ENCODE measurements at regions not wholly inside any gene's neighbourhood (a gene's known extent, or its start where the extent isn't known, plus 50 kb on each side); places are given as distances from the start of the nearest gene placed in this dataset.

DNA sequence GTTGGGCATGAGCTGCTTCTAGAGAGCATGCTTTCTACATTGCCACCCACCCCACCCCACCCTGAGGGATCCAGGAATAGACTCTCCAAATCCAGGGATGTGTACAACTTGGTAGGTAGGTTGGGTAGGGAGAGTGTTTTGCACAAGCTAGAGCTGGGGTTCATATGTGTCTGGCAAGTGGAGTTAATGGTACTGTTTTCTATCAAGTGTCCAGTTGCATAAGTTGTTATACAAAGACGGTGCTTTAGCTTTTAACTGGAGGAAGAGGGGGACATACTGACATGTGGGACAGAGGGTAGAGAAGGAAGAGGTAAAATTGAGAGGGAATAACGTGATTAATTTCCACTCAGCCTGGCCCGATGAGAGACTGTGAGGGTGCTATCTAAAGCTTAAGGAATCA, 51.0 kb upstream of the TNC start:
- TF ChIP-seq, protein P1, sequence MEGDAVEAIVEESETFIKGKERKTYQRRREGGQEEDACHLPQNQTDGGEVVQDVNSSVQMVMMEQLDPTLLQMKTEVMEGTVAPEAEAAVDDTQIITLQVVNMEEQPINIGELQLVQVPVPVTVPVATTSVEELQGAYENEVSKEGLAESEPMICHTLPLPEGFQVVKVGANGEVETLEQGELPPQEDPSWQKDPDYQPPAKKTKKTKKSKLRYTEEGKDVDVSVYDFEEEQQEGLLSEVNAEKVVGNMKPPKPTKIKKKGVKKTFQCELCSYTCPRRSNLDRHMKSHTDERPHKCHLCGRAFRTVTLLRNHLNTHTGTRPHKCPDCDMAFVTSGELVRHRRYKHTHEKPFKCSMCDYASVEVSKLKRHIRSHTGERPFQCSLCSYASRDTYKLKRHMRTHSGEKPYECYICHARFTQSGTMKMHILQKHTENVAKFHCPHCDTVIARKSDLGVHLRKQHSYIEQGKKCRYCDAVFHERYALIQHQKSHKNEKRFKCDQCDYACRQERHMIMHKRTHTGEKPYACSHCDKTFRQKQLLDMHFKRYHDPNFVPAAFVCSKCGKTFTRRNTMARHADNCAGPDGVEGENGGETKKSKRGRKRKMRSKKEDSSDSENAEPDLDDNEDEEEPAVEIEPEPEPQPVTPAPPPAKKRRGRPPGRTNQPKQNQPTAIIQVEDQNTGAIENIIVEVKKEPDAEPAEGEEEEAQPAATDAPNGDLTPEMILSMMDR (IDR thresholded peaks at IDR 0.05): no peak
- no peak for TF ChIP-seq SIN3A (IDR thresholded peaks at IDR 0.05; ENCODE audit: borderline replicate concordance, insufficient read depth, low read depth, low read length)
- TF ChIP-seq, protein P2, sequence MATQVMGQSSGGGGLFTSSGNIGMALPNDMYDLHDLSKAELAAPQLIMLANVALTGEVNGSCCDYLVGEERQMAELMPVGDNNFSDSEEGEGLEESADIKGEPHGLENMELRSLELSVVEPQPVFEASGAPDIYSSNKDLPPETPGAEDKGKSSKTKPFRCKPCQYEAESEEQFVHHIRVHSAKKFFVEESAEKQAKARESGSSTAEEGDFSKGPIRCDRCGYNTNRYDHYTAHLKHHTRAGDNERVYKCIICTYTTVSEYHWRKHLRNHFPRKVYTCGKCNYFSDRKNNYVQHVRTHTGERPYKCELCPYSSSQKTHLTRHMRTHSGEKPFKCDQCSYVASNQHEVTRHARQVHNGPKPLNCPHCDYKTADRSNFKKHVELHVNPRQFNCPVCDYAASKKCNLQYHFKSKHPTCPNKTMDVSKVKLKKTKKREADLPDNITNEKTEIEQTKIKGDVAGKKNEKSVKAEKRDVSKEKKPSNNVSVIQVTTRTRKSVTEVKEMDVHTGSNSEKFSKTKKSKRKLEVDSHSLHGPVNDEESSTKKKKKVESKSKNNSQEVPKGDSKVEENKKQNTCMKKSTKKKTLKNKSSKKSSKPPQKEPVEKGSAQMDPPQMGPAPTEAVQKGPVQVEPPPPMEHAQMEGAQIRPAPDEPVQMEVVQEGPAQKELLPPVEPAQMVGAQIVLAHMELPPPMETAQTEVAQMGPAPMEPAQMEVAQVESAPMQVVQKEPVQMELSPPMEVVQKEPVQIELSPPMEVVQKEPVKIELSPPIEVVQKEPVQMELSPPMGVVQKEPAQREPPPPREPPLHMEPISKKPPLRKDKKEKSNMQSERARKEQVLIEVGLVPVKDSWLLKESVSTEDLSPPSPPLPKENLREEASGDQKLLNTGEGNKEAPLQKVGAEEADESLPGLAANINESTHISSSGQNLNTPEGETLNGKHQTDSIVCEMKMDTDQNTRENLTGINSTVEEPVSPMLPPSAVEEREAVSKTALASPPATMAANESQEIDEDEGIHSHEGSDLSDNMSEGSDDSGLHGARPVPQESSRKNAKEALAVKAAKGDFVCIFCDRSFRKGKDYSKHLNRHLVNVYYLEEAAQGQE (IDR thresholded peaks at IDR 0.05; ENCODE audit: insufficient read depth in 1 of 2, low read depth in 2 of 2, low read length in 1 of 2): no peak
- TF ChIP-seq POLR2AphosphoS5 (IDR thresholded peaks at IDR 0.05; ENCODE audit: low read depth, low read length): no peak
- TF ChIP-seq TCF7L2 (IDR thresholded peaks at IDR 0.05; ENCODE audit: low read depth, low read length): no peak
- no peaks in the 10 kb centered on the region for H3K36me3 ChIP-seq (ENCODE audit: control insufficient read depth, insufficient read depth, low read length)
- no peaks in the 10 kb centered on the region for H3K27me3 ChIP-seq (ENCODE audit: control insufficient read depth, insufficient read depth, low read length)
- in situ Hi-C loops (cut with HindIII; ENCODE audit: low pct_unique_long_range_greater_than_20kb, low sequenced_read_pairs): no loop called here
- no peak overlapping the region for H3K4me3 ChIP-seq (ENCODE audit: low read depth in 2 of 2, low read length in 2 of 2)
- no TSS peak for BruUV-seq (replicated peaks)
- H3K9me3 ChIP-seq (ENCODE audit: control insufficient read depth, insufficient read depth, low read depth, low read length): no peaks in the 10 kb centered on the region
- intact Hi-C loops (cut with micrococcal nuclease; ENCODE audit: unreplicated experiment): no loop called here
- ATAC-seq (no peak), DNase-seq (ENCODE audit: low read depth, low spot score) (no peak)
- no peaks in the 10 kb centered on the region for H3K4me1 ChIP-seq (ENCODE audit: control insufficient read depth, insufficient read depth, low read length)
- no peak overlapping the region for H3K27ac ChIP-seq (ENCODE audit: low read length)
- POLR2A ChIA-PET: no interaction called here
- CTCF ChIA-PET: interaction anchor here (0.7 kb wide), 1 partner anchor 158 kb away, joined by 9 read pairs; no protein-coding TSS in a partner anchor

DNA sequence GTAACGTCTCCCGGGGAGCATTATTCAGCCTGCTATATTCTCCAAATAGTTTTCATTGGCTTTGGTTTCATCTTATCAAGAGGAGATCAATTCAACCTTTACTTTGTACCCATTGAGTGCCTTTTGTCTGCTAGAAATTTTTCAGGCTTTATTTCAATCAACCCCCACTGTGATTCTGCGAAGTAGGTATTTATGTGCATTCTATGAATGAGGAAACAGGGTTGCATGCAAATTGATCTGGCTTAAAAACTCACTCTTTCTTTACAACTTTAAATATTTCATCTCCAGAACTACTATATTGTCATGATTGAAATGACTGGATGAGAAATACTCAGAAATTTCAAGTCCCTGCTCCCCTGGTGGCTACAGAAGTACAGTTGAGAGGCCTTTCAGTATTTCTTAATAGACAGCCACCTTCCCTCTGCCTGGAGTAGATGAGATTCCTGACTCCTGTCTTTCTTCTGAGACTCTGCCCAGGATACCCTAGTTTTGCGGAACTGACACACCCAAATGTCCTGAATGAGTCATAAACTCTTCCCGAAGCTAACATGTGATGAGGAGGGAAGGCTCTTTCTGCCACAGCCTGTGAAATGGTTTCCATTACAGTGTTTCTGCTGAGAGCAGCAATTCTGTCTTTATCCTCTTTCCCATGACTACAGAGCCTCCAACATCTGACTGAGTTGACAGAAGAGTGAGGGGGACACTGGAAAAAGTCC, 52.6 kb upstream of the TNC start:
- POLR2A ChIA-PET: no interaction called here

More for the DNA sequence above, 52.6 kb upstream of the TNC start:
- intact Hi-C loops (cut with micrococcal nuclease; ENCODE audit: unreplicated experiment) (no loop called here), in situ Hi-C loops (cut with HindIII; ENCODE audit: low pct_unique_long_range_greater_than_20kb, low sequenced_read_pairs) (no loop called here)
- Histone ChIP-seq H3K4me1 (ENCODE audit: control insufficient read depth, insufficient read depth, low read length) (no peaks in the 10 kb centered on the region), H3K9me3 (ENCODE audit: control insufficient read depth, insufficient read depth, low read depth, low read length) (no peaks in the 10 kb centered on the region), H3K27me3 (ENCODE audit: control insufficient read depth, insufficient read depth, low read length) (no peaks in the 10 kb centered on the region), H3K4me3 (ENCODE audit: low read depth in 2 of 2, low read length in 2 of 2) (no peak overlapping the region), H3K36me3 (ENCODE audit: control insufficient read depth, insufficient read depth, low read length) (no peaks in the 10 kb centered on the region), H3K27ac (ENCODE audit: low read length) (no peak overlapping the region)
- CTCF ChIA-PET: no interaction called here
- TF ChIP-seq, protein P1 (IDR thresholded peaks at IDR 0.05): no peak
- TF ChIP-seq, protein P2 (IDR thresholded peaks at IDR 0.05; ENCODE audit: insufficient read depth in 1 of 2, low read depth in 2 of 2, low read length in 1 of 2): no peak
- TF ChIP-seq SIN3A (IDR thresholded peaks at IDR 0.05; ENCODE audit: borderline replicate concordance, insufficient read depth, low read depth, low read length) (no peak), TCF7L2 (IDR thresholded peaks at IDR 0.05; ENCODE audit: low read depth, low read length) (no peak), POLR2AphosphoS5 (IDR thresholded peaks at IDR 0.05; ENCODE audit: low read depth, low read length) (no peak)
- no TSS peak for BruUV-seq (replicated peaks)
- ATAC-seq (no peak), DNase-seq (ENCODE audit: low read depth, low spot score) (no peak)
